T-helper 2 cell (primary cell): ENCODE measurements at regions not wholly inside any gene's neighbourhood (a gene's known extent, or its start where the extent isn't known, plus 50 kb on each side); places are given as distances from the start of the nearest gene placed in this dataset.
A peak's percentile ranks its signal among the peaks of the same experiment; 100 is the strongest.
"Not testable (repeated sequence)": the region's sequence is repeated elsewhere in the genome, so short reads cannot be mapped to it uniquely, and the experiment has no call there.

Experiments
- DNase-seq, 5 experiments: peaks; one replicate each; pipeline versions ENCODE4 v3.0.0 to v3.0.0-alpha.2; 2012 to 2022

DNA sequence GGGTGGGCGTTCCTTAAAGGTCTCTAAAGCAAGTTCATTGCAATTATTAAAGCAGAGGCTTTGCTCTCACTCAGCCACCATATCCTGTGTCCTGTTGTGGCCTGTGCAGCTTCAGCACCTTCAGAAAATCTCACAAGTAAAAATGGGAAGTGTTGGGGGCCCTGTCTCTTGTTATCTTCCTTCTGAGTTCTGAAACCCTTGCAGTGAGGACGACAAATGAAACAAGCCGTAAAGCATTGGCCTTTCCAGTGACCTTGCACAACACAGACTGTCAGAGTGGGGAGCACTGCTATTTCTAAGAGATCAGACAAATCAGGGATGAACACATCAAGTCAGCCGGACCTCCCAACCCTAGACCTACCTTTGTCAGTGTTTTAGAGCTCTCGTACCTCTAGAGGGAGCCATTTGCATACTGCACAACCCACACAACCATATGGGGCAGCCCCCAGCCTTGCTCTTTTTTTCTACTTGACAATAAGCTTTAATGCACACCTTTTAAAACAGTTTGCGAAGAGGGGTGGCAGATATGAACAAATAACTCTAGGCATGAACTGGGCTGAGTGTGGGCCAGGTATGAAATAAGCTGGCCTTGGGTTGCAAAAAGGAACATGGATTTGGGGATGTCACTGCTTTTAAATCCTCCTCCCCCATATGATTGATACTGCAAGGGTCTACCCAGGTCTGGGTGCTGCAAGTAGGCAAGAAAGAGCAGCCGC is 89.8 kb downstream of the KATNIP start:
- peak in 1 of 5 experiments; percentile 45 for DNase-seq

- DNase-seq = no peak
Observed at GRCh38 chr16:27640277-27640600, 90.3 kb downstream of the KATNIP start.

GRCh38 chr16:27641260-27641659 is 91.3 kb downstream of the KATNIP start:
- no peak for DNase-seq

DNA sequence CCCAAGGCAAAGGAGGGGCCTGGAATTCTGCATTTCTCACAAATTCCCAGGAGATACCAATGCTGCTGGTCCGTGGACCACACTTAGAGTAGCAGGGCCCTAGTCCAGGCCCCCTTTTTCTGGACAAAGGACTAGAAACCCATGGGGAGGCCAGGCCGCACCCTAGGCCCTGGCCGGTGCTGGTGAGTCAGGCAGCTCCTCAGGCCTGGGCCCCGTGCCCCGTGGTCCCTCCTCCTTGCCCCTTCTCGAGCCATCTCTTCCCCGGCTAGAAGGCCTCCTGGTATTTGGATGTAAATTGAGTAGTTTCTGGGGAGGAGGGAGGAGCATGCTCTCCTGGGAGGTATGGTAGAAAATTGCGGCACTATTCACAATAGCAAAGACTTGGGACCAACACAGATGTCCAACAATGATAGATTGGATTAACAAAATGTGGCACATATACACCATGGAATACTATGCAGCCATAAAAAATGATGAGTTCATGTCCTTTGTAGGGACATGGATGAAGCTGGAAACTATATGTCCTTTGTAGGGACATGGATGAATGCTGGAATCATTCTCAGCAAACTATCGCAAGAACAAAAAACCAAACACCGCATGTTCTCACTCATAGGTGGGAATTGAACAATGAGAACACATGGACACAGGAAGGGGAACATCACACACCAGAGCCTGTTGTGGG is 91.9 kb downstream of the KATNIP start:
- not testable (repeated sequence) for DNase-seq

DNA sequence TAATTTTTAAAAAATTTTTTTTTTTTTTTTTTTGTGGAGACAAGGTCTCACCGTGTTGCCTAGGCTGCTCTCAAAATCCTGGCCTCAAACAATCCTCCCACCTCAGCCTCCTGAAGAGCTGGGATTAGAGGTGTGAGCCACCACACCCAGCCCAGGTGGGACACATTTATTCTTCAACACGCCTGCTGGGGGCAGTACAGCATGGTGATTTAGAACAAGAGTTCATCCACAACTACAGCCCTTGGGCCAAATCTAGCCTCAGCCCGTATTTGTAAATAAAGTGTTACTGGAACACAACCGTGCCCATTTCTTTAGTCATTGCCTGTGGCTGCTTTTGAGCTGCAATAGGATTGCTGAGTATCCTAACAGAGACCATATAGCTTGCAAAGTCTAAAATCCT is 92.8 kb downstream of the KATNIP start:
- DNase-seq = peak in 1 of 5 experiments; percentile 18

DNA sequence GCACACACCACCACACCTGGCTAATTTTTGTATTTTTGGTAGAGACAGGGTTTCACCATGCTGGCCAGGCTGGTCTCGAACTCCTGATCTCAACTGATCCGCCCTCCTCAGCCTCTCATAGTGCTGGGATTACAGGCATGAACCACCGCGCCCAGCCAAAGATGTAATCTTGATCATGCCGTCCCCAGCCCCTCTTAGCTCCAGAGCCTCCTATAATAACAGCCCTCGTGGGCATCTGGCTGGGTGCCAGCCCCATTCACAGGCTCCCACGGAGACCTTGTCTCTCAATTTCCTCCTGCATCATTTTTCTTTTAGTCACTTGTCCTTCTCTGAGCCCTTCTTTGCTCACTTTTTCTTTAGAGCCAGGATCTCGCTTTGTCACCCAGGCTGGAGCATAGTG is 94.2 kb downstream of the KATNIP start:
- DNase-seq = no peak

GRCh38 chr16:27645396-27645795 is 95.5 kb downstream of the KATNIP start:
- no peak for DNase-seq

- no peak for DNase-seq
Observed at GRCh38 chr16:27646806-27647205, 96.9 kb downstream of the KATNIP start.

DNA sequence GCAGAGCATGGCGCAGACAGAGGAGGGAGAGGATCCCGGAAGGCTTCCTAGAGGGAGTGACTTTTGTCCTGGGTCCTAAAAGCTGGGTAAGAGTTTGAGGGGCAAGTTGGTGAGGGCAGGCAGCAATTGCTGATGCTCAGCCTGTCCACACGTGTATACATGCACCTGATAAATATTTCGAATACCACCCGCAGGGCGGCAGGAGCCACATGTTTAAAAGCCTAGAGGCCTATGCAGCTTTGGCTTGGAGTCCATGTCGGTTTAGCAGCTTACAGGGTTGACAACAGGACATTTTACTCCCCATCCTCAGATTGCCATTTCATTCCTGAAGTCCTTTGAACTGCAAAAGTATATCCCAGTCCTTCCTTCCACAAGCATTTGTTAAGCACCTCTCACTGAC is 99.1 kb downstream of the KATNIP start:
- DNase-seq = no peak

DNA sequence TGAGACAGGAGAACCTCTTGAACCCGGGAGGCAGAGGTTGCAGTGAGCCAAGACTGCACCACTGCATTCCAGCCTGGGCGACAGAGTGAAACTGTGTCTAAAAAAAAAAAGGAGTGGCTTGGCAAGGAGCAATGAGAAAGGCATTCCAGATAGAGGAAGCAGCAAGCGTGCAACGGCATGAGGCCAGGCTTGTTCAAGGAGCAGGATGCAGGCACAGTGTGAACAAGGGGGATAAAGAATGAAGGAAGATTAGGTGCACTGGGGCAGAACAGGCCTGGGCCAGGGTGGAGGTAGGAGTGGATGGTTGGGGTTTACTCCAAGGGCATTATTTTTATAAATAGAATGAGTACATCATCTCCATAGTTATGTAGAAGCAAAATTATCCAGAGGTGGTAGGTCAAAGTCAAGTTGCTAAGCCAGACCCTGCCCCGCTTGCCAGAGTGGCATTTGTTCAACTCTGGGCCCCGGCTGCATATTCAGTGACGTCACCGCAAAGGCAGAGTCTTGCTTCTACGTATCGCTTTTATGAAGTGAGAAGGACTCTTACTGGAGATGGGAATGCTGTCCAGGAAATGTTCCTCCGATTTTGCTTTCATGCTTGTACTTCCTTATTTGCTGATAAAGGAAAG is 100.2 kb downstream of the KATNIP start:
- DNase-seq = no peak

- DNase-seq = no peak
Observed at GRCh38 chr16:27651301-27651700, 101.4 kb downstream of the KATNIP start.

DNA sequence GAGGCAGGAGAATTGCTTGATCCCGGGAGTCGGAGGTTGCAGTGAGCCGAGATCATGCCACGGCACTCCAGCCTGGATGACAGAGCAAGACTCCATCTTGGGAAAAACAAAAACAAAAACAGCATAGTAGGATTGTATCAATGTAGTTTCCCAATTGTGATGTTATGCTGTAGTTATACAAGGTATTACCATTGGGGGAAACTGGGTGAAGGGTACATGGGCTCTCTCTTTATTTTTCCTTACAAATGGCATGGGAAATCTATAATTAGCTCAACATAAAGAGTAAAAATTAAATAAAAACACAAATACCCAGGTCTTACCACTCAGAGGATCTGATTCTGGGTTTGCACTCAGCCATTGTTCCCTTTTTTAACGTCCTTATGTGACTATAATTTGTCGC is 107.9 kb downstream of the KATNIP start:
- no peak for DNase-seq

DNA sequence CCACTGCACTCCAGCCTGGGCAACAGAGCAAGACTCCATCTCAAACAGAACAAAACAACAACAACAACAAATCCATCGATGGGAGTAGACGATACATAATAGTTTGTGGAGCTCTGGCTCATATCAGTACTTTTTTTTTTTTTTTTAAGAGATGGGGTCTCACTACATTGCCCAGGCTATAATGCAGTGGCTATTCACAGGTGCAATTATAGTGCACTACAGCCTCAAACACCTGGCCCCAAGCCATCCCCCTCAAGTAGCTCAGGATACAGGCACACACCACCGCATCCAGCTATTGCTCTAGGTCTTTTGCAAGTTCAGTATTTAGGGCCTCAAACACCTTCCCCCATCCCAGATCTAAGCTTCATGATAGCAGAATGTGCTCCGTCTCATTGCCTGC is 110.6 kb downstream of the KATNIP start:
- DNase-seq = no peak

GRCh38 chr16:27663235-27663634 is 113.3 kb downstream of the KATNIP start:
- not testable (repeated sequence) for DNase-seq

GRCh38 chr16:27665881-27666280 is 115.9 kb downstream of the KATNIP start:
- no peak for DNase-seq

GRCh38 chr16:27670071-27670810 is 120.3 kb downstream of the KATNIP start:
- DNase-seq = no peak

GRCh38 chr16:27671410-27671809 is 121.5 kb downstream of the KATNIP start:
- no peak for DNase-seq

- no peak for DNase-seq
Observed at GRCh38 chr16:27676839-27677238, 126.9 kb downstream of the KATNIP start.

DNA sequence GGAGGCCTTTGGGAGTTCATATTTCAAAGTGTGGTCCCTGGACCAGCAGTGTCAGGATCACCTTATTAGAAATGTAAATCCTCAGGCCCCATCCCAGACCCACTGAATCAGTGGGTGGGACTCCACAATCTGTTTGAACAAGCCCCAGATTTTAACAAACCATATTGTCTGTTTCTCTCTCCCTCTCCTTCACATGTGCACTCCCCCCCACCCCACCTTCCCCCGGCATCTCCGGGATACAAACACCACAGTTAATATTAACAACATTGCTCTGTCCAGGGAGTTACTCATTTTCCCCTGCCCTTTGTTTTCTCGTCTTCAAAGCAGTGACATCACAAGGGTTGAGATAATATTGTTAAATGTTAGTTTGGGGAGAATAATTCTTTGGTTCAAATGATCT is 127.3 kb downstream of the KATNIP start:
- no peak for DNase-seq

- no peak for DNase-seq
Observed at GRCh38 chr16:27678955-27679354, 129.0 kb downstream of the KATNIP start.

DNA sequence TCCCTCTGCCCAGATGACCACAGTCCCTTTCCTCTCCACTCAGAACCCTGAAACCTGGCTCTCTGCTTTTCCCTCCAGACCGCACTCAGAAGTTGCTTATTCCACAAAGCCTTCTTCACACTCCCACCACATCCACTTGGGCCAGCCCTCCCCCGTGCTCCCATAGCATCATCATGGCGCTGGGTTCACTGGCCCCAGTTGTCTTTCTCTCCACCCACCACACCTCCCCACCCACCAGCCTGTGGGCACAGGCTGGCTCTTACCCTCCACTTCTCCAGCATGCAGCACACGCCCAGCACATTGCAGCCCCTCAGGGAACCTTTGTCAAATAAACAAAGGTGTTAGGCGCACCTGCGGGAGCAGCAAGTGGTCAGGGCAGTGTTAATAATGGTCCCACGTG is 130.0 kb downstream of the KATNIP start:
- DNase-seq = no peak

- DNase-seq = no peak
Observed at GRCh38 chr16:27681681-27682080, 131.7 kb downstream of the KATNIP start.

DNA sequence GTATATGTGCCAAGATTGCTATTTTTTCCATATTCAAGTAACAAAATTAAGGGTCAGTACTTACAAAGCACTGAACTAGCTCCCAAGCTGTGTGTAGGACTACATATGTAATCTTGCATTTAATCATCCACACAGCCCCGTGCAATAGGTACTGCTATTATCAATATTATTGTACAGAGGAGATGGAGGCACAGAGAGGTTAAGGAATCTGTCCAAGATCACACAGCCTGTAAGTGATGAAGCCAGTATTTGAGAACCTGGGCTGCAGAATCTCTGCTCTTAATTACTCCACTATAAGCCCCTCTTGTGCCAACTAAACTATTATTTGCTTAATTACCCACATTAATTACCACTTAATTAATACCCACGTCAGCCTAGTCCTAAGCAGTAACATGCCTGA is 134.1 kb downstream of the KATNIP start:
- no peak for DNase-seq

DNA sequence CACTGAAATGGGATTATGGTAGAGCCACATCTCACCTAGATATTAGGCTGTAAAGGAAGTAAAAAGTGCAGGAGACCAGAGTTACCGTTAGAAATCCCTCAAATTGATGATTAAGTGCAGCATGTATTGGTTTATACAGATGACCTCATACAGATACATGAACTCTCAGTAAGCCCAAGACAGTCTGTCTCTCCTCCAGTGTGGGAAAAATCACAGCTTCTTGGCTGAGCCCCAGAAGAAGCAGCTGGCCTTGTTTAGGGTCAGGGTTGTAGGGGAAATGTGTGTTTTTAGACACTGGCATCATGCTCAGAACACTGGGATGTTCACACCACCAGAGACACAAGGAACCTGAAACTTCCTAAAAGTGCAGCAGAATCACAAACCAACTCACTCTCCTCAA is 135.9 kb downstream of the KATNIP start:
- no peak for DNase-seq
